HL-60 (cell line): ENCODE measurements at regions not wholly inside any gene's neighbourhood (a gene's known extent, or its start where the extent isn't known, plus 50 kb on each side); places are given as distances from the start of the nearest gene placed in this dataset.

Source experiments
- DNase-seq, 2 experiments: peaks; one replicate each; pipeline ENCODE4 v3.0.0-alpha.2; 2010 to 2020; ENCODE audit warnings: low read depth in 1 of 2, low spot score in 1 of 2
- H3K27ac ChIP-seq: fragments of 250-450 bp; sonication (Bioruptor Pico); replicated peaks from 2 replicates; pipeline ENCODE4 v1.5.1; 2020; ENCODE audit warnings: mild to moderate bottlenecking, moderate library complexity
- H3K27me3 ChIP-seq: fragments of 250-450 bp; sonication (Bioruptor Pico); 2 replicates; pipeline ENCODE4 v1.5.1; 2021; ENCODE audit warnings: mild to moderate bottlenecking, moderate library complexity; ENCODE audit not compliant: insufficient read depth, poor library complexity, severe bottlenecking
- H3K4me3 ChIP-seq: replicated peaks from 2 replicates; pipeline ENCODE4 v1.5.1; 2011; ENCODE audit warnings: mild to moderate bottlenecking, control low read depth, low read length; ENCODE audit not compliant: insufficient read depth
- CTCF ChIP-seq: IDR thresholded peaks from one replicate; pipeline ENCODE4 v1.5.1; 2011; ENCODE audit warnings: low read length, control low read depth, inconsistent platforms; ENCODE audit not compliant: insufficient read depth
- GABPA ChIP-seq: IDR thresholded peaks from 2 replicates; pipeline ENCODE4 v1.6.1; 2012; ENCODE audit warnings: low read depth
- POLR2AphosphoS5 ChIP-seq: IDR thresholded peaks from 2 replicates; pipeline ENCODE4 v1.6.1; 2012; ENCODE audit warnings: low read depth
- SPI1 ChIP-seq: IDR thresholded peaks from 2 replicates; pipeline ENCODE4 v1.6.1; 2012; ENCODE audit warnings: low read depth, mild to moderate bottlenecking, borderline replicate concordance
- TF ChIP-seq, protein P1 (sequence below): IDR thresholded peaks from 2 replicates; pipeline ENCODE4 v1.6.1; 2012; ENCODE audit warnings: low read depth; ENCODE audit not compliant: insufficient replicate concordance

- no peaks in the 10 kb centered on the region for H3K27me3 ChIP-seq
- TF ChIP-seq GABPA (no peak), CTCF (no peak), POLR2AphosphoS5 (no peak), SPI1 (no peak)
- TF ChIP-seq, protein P1, sequence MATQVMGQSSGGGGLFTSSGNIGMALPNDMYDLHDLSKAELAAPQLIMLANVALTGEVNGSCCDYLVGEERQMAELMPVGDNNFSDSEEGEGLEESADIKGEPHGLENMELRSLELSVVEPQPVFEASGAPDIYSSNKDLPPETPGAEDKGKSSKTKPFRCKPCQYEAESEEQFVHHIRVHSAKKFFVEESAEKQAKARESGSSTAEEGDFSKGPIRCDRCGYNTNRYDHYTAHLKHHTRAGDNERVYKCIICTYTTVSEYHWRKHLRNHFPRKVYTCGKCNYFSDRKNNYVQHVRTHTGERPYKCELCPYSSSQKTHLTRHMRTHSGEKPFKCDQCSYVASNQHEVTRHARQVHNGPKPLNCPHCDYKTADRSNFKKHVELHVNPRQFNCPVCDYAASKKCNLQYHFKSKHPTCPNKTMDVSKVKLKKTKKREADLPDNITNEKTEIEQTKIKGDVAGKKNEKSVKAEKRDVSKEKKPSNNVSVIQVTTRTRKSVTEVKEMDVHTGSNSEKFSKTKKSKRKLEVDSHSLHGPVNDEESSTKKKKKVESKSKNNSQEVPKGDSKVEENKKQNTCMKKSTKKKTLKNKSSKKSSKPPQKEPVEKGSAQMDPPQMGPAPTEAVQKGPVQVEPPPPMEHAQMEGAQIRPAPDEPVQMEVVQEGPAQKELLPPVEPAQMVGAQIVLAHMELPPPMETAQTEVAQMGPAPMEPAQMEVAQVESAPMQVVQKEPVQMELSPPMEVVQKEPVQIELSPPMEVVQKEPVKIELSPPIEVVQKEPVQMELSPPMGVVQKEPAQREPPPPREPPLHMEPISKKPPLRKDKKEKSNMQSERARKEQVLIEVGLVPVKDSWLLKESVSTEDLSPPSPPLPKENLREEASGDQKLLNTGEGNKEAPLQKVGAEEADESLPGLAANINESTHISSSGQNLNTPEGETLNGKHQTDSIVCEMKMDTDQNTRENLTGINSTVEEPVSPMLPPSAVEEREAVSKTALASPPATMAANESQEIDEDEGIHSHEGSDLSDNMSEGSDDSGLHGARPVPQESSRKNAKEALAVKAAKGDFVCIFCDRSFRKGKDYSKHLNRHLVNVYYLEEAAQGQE, result no peak
- H3K27ac ChIP-seq, result no peak overlapping the region
- no peak for DNase-seq
- H3K4me3 ChIP-seq, result no peak overlapping the region
These were observed 112.7 kb upstream of the PRR23C start for GRCh38 chr3:139157161-139157932.

GRCh38 chr3:139159356-139159755, 114.7 kb upstream of the PRR23C start:
- Histone ChIP-seq H3K4me3 (no peak overlapping the region), H3K27ac (no peak overlapping the region), H3K27me3 (no peaks in the 10 kb centered on the region)
- DNase-seq, result no peak
- TF ChIP-seq GABPA (no peak), SPI1 (no peak), CTCF (no peak), POLR2AphosphoS5 (no peak)
- TF ChIP-seq, protein P1, result no peak

DNA sequence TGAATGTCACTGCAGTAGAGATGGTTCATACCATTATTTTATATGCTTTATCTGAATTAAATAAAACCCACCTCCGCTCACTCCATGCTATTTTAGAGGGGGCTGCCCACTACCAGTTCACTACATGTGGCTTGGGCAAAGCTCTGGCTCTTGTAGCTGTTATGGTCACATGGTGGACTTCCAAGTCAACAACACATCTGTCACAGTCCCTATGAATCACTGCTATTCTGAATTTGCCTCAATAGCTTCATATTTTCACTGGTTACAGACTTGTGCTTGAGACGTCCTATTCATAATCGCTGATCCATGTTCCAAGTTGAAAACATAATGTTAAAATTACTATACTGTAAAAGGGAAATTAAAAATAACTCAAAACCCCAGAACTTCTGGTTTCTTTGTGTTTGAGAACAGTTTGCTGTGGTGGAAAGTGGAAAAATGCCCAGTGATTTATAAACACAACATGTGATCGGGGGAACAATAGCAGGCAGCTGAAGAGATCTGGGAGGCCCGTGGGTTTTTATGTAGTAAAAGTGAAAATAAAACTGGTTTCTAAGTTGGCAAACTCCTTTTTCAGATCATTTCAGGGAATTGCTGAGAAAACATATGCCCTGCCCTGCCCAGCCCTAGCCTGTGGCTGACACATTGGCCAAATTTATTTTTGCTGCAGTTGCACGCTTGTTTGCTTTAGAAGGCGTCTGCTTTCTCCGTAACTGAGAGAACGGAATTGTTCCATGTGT, 128.8 kb upstream of the PRR23C start:
- no peak overlapping the region for H3K27ac ChIP-seq
- no peak for TF ChIP-seq POLR2AphosphoS5
- TF ChIP-seq, protein P1, result no peak
- TF ChIP-seq CTCF, result no peak
- TF ChIP-seq GABPA, result no peak
- no peak for TF ChIP-seq SPI1
- DNase-seq, result no peak
- no peaks in the 10 kb centered on the region for H3K27me3 ChIP-seq
- H3K4me3 ChIP-seq, result no peak overlapping the region
